BLaER1 treated with 17β-estradiol and CSF1 and Interleukin-3, amounts not matched to agents 10 nM and 100 nM (cell line): ENCODE measurements at regions not wholly inside any gene's neighbourhood (a gene's known extent, or its start where the extent isn't known, plus 50 kb on each side); places are given as distances from the start of the nearest gene placed in this dataset.

Experiments
- H3K27ac ChIP-seq, 11 experiments: shearing (Covaris generic); formaldehyde crosslinking; 2 replicates each; pipeline ENCODE4 v1.8.1; 2022
- H3K27me3 ChIP-seq, 11 experiments: shearing (Covaris generic); formaldehyde crosslinking; 2 replicates each; pipeline ENCODE4 v1.8.1; 2022
- H3K36me3 ChIP-seq, 11 experiments: shearing (Covaris generic); formaldehyde crosslinking; 2 replicates each; pipeline ENCODE4 v1.8.1; 2022
- H3K4me1 ChIP-seq, 10 experiments: shearing (Covaris generic); formaldehyde crosslinking; 2 replicates each; pipeline ENCODE4 v1.8.1; 2022
- H3K4me2 ChIP-seq, 11 experiments: shearing (Covaris generic); formaldehyde crosslinking; 2 replicates each; pipeline ENCODE4 v1.8.1; 2022
- H3K4me3 ChIP-seq, 10 experiments: shearing (Covaris generic); formaldehyde crosslinking; 2 replicates each; pipeline ENCODE4 v1.8.1; 2022
- H3K9ac ChIP-seq, 11 experiments: shearing (Covaris generic); formaldehyde crosslinking; 2 replicates each; pipeline ENCODE4 v1.8.1; 2022
- H3K9me3 ChIP-seq, 11 experiments: shearing (Covaris generic); formaldehyde crosslinking; replicated peaks in 1 of 11; 2 replicates each; pipeline ENCODE4 v1.8.1; 2022
- H4K20me1 ChIP-seq, 11 experiments: shearing (Covaris generic); formaldehyde crosslinking; 2 replicates each; pipeline ENCODE4 v1.8.1; 2022
- Cebpa-rat ChIP-seq, 11 experiments: shearing (Covaris generic); IDR thresholded peaks; 2 replicates each; pipeline ENCODE4 v1.8.1; 2022

DNA sequence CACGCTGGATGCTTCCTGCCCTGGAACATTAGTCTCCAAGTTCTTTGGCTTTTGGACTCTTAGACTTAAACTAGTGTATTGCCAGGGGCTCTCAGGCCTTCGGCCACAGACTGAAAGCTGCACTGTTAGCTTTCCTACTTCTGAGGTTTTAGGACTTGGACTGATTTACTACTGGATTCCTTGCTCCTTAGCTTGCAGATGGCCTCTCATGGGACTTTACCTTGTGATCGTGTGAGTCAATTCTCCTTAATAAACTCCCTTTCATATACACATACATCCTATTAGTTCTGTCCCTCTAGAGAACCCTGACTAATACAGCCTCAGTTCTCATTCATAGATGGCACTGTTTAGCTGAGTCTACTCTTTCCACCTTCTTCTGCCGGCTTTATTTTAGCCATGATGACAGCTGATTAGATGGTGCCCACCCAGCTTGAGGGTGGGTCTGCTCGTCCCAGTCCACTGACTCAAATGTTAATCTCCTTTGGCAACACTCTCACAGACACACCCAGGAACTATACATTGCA, 389.1 kb downstream of the NYAP2 start:
- H3K36me3 ChIP-seq, result no peaks in the 10 kb centered on the region
- no peak overlapping the region for H3K4me3 ChIP-seq
- H3K27ac ChIP-seq, result no peak overlapping the region
- no peak overlapping the region for H3K4me2 ChIP-seq
- no peak overlapping the region for H3K9ac ChIP-seq
- TF ChIP-seq Cebpa-rat (IDR thresholded peaks at IDR 0.05), result no peak
- H4K20me1 ChIP-seq, result no peaks in the 10 kb centered on the region
- no peaks in the 10 kb centered on the region for H3K4me1 ChIP-seq
- H3K9me3 ChIP-seq, result no peaks in the 10 kb centered on the region
- H3K27me3 ChIP-seq, result no peaks in the 10 kb centered on the region

DNA sequence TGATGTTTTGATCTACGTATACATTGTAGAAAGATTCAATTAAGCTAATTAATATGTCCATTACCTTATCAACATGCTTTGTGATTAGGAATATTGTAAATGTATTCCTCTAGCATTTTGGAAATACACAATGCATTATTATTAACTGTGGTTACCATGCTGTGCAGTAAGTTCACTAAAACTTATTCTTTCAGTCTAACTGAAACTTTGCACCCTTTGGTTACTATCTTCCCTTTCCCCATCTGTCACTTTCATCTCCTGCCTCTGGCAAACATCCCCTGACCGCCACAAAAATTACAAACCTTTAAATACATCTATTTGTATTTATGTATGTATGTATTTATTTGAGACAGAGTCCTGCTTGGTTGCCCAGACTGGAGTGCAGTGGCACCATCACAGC, 388.0 kb downstream of the NYAP2 start:
- no peak overlapping the region for H3K4me2 ChIP-seq
- no peaks in the 10 kb centered on the region for H3K4me1 ChIP-seq
- H3K9me3 ChIP-seq, result no peaks in the 10 kb centered on the region
- H4K20me1 ChIP-seq, result no peaks in the 10 kb centered on the region
- no peak overlapping the region for H3K9ac ChIP-seq
- no peaks in the 10 kb centered on the region for H3K27me3 ChIP-seq
- no peaks in the 10 kb centered on the region for H3K36me3 ChIP-seq
- no peak overlapping the region for H3K4me3 ChIP-seq
- no peak overlapping the region for H3K27ac ChIP-seq
- TF ChIP-seq Cebpa-rat (IDR thresholded peaks at IDR 0.05), result no peak

DNA sequence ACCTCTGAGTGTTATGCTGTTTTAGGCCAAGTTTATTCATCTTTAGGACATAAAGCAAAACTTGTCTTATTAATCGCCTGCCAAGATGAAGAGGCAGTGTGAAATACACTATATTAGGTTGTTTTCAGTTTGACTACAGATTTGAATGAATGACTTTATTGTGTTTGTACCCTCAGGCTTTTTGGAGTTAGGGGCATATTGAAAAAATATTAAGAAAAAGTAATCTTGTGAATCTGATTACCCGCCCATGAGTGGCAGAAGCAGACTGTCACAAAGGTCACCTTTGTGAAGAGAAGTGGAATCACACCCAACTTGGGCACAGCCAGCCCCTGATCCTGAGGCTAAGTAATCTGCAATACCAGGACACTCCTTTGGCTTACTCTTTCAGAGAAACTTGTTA, 382.5 kb downstream of the NYAP2 start:
- no peak for TF ChIP-seq Cebpa-rat (IDR thresholded peaks at IDR 0.05)
- no peaks in the 10 kb centered on the region for H3K27me3 ChIP-seq
- no peak overlapping the region for H3K27ac ChIP-seq
- no peaks in the 10 kb centered on the region for H4K20me1 ChIP-seq
- H3K36me3 ChIP-seq, result no peaks in the 10 kb centered on the region
- H3K4me3 ChIP-seq, result no peak overlapping the region
- no peak overlapping the region for H3K4me2 ChIP-seq
- no peaks in the 10 kb centered on the region for H3K9me3 ChIP-seq
- no peak overlapping the region for H3K9ac ChIP-seq
- H3K4me1 ChIP-seq, result 0 out of 20 replicates have a peak, but pooled peaks cover 0 to 7% (median 0%) of the 10 kb centered on the region in 10 experiments

DNA sequence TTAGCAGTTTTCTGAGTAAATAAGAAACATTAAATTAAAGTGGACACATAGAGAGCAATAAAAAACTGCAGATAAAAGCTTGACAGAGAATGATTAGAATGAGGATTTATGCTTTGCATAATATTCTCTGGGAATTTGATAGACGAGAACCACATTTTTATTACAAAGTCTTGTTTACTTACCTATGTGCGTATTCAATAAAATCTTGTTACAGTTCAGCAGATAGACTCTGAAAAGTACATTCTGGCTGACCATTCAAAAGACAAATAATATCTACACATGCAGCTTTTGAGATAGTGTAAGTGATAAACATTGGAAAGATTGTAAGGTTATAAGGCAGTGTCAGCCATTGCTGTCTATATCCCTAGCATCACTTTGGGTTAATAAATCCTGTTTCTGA, 381.6 kb downstream of the NYAP2 start:
- no peaks in the 10 kb centered on the region for H3K36me3 ChIP-seq
- H3K4me2 ChIP-seq, result no peak overlapping the region
- no peak overlapping the region for H3K4me3 ChIP-seq
- H3K27me3 ChIP-seq, result no peaks in the 10 kb centered on the region
- no peak overlapping the region for H3K27ac ChIP-seq
- 0 out of 20 replicates have a peak, but pooled peaks cover 0 to 7% (median 0%) of the 10 kb centered on the region in 10 experiments for H3K4me1 ChIP-seq
- H3K9ac ChIP-seq, result no peak overlapping the region
- no peak for TF ChIP-seq Cebpa-rat (IDR thresholded peaks at IDR 0.05)
- H3K9me3 ChIP-seq, result no peaks in the 10 kb centered on the region
- H4K20me1 ChIP-seq, result no peaks in the 10 kb centered on the region

DNA sequence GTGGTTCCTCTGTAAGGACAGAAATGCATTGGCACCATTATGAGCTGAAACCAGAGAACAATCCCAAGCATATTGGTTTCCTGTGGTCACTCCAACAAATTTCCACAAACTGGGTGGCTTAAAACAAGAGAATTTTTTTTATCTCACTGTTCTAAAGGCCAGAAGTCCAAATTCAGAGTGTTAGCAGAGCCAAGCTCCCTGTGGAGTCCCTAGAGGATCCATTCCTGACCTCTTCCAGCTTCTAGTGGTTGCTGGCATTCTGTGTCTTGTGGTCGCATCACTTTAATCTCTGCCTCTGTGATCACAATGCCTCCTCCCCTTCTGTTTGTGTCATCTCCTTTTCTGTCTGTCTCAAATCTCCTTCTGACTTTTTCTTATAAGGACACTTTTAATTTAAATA, 380.3 kb downstream of the NYAP2 start:
- no peaks in the 10 kb centered on the region for H4K20me1 ChIP-seq
- H3K4me3 ChIP-seq, result no peak overlapping the region
- H3K27ac ChIP-seq, result no peak overlapping the region
- H3K4me2 ChIP-seq, result no peak overlapping the region
- 0 out of 22 replicates have a peak, but pooled peaks cover 0 to 5% (median 0%) of the 10 kb centered on the region in 11 experiments for H3K9me3 ChIP-seq
- H3K27me3 ChIP-seq, result no peaks in the 10 kb centered on the region
- H3K9ac ChIP-seq, result no peak overlapping the region
- H3K36me3 ChIP-seq, result no peaks in the 10 kb centered on the region
- 0 out of 20 replicates have a peak, but pooled peaks cover 0 to 7% (median 0%) of the 10 kb centered on the region in 10 experiments for H3K4me1 ChIP-seq
- no peak for TF ChIP-seq Cebpa-rat (IDR thresholded peaks at IDR 0.05)

DNA sequence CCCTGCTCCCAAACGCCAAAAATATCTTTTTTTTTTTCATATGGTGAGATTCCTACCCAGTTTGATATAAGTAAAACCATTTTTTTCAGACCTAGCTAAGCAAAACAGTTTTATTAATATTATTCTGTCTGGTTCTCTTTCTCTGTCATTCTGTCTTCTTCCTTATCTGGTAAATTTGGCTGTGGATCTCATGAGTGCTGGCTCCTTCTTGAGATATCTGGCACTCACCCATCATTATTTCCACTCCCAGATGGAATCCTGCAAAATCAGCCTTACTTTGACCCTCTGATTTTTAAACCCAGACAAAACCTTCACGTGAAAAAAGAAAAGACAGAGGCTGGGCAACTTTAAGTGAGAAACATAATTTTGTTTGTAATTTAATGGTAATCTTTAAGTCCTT, 373.6 kb downstream of the NYAP2 start:
- TF ChIP-seq Cebpa-rat (IDR thresholded peaks at IDR 0.05), result no peak
- peaks cover 0 to 5% (median 0%) of the 10 kb centered on the region in 10 experiments; a peak in 2 of 20 replicates for H3K4me1 ChIP-seq
- H3K4me2 ChIP-seq, result no peak overlapping the region
- no peaks in the 10 kb centered on the region for H3K36me3 ChIP-seq
- no peaks in the 10 kb centered on the region for H3K27me3 ChIP-seq
- no peak overlapping the region for H3K9ac ChIP-seq
- 0 out of 22 replicates have a peak, but pooled peaks cover 0 to 6% (median 0%) of the 10 kb centered on the region in 11 experiments for H3K9me3 ChIP-seq
- H3K4me3 ChIP-seq, result no peak overlapping the region
- H3K27ac ChIP-seq, result no peak overlapping the region
- no peaks in the 10 kb centered on the region for H4K20me1 ChIP-seq

DNA sequence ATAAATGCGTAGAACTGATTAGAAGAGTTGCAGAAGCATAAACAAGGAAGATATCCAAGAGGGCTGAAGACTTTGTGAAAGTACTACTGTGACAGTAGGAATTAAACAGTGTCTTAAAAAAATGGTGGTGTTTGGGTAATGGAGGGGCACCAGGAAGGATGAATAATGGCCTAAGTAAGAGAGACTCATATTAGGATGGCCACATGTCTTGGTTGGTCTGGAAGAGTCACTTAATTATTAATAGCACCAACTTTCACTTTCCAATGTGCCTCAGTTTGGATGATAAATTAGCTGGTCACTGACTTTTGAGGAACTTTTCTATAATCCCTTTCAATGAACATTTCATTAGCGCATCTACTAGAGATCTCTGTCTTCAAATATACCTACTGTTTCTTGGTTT, 372.2 kb downstream of the NYAP2 start:
- H3K9ac ChIP-seq, result no peak overlapping the region
- 0 out of 22 replicates have a peak, but pooled peaks cover 0 to 6% (median 0%) of the 10 kb centered on the region in 11 experiments for H3K9me3 ChIP-seq
- no peak for TF ChIP-seq Cebpa-rat (IDR thresholded peaks at IDR 0.05)
- no peak overlapping the region for H3K4me2 ChIP-seq
- no peaks in the 10 kb centered on the region for H4K20me1 ChIP-seq
- no peak overlapping the region for H3K27ac ChIP-seq
- no peaks in the 10 kb centered on the region for H3K27me3 ChIP-seq
- no peaks in the 10 kb centered on the region for H3K36me3 ChIP-seq
- H3K4me1 ChIP-seq, result peaks cover 0 to 5% (median 0%) of the 10 kb centered on the region in 10 experiments; a peak in 2 of 20 replicates
- H3K4me3 ChIP-seq, result no peak overlapping the region

DNA sequence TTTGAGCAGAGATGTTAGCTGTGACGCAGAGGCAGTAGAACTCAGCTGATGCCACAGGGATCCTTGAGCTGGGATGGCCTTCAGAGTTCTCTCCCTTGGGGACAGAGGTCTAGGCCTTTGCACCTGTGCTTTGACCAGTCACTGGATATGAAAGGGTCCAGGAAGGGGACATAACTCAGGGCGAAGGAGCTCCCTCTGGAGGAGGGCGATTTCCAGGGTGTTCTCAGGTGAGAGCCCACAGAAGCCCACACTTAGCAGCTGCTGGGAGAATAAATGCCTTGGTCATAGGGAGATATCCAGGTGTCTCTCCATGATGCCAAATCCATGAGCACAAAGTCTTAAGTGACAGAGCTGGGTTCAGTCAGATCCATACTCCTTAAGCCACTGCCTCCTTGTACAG, 369.2 kb downstream of the NYAP2 start:
- Histone ChIP-seq H3K36me3 (no peaks in the 10 kb centered on the region), H3K4me3 (no peak overlapping the region), H3K4me2 (no peak overlapping the region), H3K9ac (no peak overlapping the region), H3K27ac (no peak overlapping the region), H3K4me1 (peaks cover 0 to 5% (median 0%) of the 10 kb centered on the region in 10 experiments; a peak in 2 of 20 replicates), H4K20me1 (no peaks in the 10 kb centered on the region), H3K9me3 (no peaks in the 10 kb centered on the region), H3K27me3 (no peaks in the 10 kb centered on the region)
- TF ChIP-seq Cebpa-rat (IDR thresholded peaks at IDR 0.05), result no peak

DNA sequence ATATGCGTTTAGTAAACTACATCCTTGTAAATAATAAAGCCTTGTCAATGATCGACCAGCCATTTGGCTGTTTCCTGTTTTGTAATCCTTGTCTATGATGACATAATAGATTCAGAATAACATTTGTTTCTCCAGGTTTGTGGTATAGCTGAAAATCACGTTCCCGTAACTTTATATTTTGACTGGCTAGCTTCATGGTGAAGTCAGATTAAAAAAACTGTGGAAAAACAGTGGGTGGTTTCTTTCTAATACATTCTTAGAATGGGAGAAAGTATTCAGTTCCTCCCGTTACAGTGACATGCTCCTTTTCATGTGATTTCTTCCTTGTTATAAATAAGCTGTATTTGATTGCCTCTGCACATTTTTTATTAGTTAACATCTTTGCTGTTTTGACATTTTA, 366.9 kb downstream of the NYAP2 start:
- TF ChIP-seq Cebpa-rat (IDR thresholded peaks at IDR 0.05), result no peak
- H3K4me3 ChIP-seq, result no peak overlapping the region
- no peak overlapping the region for H3K27ac ChIP-seq
- no peaks in the 10 kb centered on the region for H4K20me1 ChIP-seq
- no peaks in the 10 kb centered on the region for H3K36me3 ChIP-seq
- H3K4me1 ChIP-seq, result peaks cover 0 to 5% (median 0%) of the 10 kb centered on the region in 10 experiments; a peak in 2 of 20 replicates
- H3K9ac ChIP-seq, result no peak overlapping the region
- no peaks in the 10 kb centered on the region for H3K9me3 ChIP-seq
- H3K27me3 ChIP-seq, result no peaks in the 10 kb centered on the region
- H3K4me2 ChIP-seq, result no peak overlapping the region

DNA sequence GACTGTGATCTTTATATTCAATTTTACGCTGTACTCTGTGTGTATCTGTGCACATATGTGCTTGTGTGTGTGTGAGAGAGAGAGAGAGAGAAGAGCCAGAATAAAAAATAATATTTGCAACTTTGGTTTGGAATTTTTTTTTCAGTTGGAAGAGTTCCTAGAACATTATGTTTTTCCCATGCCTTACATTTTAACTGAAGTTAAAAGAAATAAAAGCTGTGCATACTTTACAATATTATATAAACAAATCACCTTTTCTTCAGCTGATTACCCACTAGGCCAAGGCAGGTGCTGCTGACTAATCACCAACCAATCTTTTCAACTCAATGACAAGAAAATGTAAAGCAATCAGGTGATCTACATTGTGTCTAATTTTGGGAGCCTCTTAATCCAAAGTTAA, 366.3 kb downstream of the NYAP2 start:
- Histone ChIP-seq H3K9ac (no peak overlapping the region), H3K27me3 (no peaks in the 10 kb centered on the region), H3K4me1 (peaks cover 0 to 5% (median 0%) of the 10 kb centered on the region in 10 experiments; a peak in 2 of 20 replicates), H3K9me3 (no peaks in the 10 kb centered on the region), H3K36me3 (no peaks in the 10 kb centered on the region), H3K4me2 (no peak overlapping the region), H3K4me3 (no peak overlapping the region), H4K20me1 (no peaks in the 10 kb centered on the region), H3K27ac (no peak overlapping the region)
- TF ChIP-seq Cebpa-rat (IDR thresholded peaks at IDR 0.05), result no peak
